GM19328 (cell line): ENCODE measurements at regions not wholly inside any gene's neighbourhood (a gene's known extent, or its start where the extent isn't known, plus 50 kb on each side); places are given as distances from the start of the nearest gene placed in this dataset.
"Not testable (repeated sequence)": the region's sequence is repeated elsewhere in the genome, so short reads cannot be mapped to it uniquely, and the experiment has no call there.

Experiments
- ATAC-seq: cut with Tn5 transposase; IDR thresholded peaks from one replicate; pipeline ENCODE4 v1.9.1; 2021; ENCODE audit warnings: mild to moderate bottlenecking, moderate library complexity; ENCODE audit not compliant: unreplicated experiment

- ATAC-seq, result no peak
Observed at GRCh38 chr7:153701678-153702077, 350.5 kb upstream of the DPP6 start.

GRCh38 chr7:153723892-153724291 lies 328.3 kb upstream of the DPP6 start:
- ATAC-seq, result not testable (repeated sequence)

- ATAC-seq, result not testable (repeated sequence)
Observed at GRCh38 chr7:153731504-153731903, 320.7 kb upstream of the DPP6 start.

- not testable (repeated sequence) for ATAC-seq
Observed at GRCh38 chr7:153743434-153743833, 308.8 kb upstream of the DPP6 start.

GRCh38 chr7:153747969-153748368 lies 304.2 kb upstream of the DPP6 start:
- not testable (repeated sequence) for ATAC-seq

GRCh38 chr7:153748885-153749284 lies 303.3 kb upstream of the DPP6 start:
- not testable (repeated sequence) for ATAC-seq

GRCh38 chr7:153765869-153766268 lies 286.3 kb upstream of the DPP6 start:
- not testable (repeated sequence) for ATAC-seq

GRCh38 chr7:153766926-153767325 lies 285.3 kb upstream of the DPP6 start:
- ATAC-seq, result not testable (repeated sequence)

- ATAC-seq, result no peak
Observed at GRCh38 chr7:153772966-153773365, 279.2 kb upstream of the DPP6 start.

- ATAC-seq, result not testable (repeated sequence)
Observed at GRCh38 chr7:153776940-153777339, 275.3 kb upstream of the DPP6 start.

GRCh38 chr7:153797363-153797762 lies 254.8 kb upstream of the DPP6 start:
- not testable (repeated sequence) for ATAC-seq

- no peak for ATAC-seq
Observed at GRCh38 chr7:153808117-153808516, 244.1 kb upstream of the DPP6 start.

GRCh38 chr7:153829525-153829924 lies 222.7 kb upstream of the DPP6 start:
- no peak for ATAC-seq

- ATAC-seq, result no peak
Observed at GRCh38 chr7:153832160-153832559, 220.0 kb upstream of the DPP6 start.

- ATAC-seq, result no peak
Observed at GRCh38 chr7:153835103-153835502, 217.1 kb upstream of the DPP6 start.

- no peak for ATAC-seq
Observed at GRCh38 chr7:153835712-153836265, 216.4 kb upstream of the DPP6 start.

- ATAC-seq, result no peak
Observed at GRCh38 chr7:153838591-153838990, 213.6 kb upstream of the DPP6 start.

- no peak for ATAC-seq
Observed at GRCh38 chr7:153840861-153841260, 211.3 kb upstream of the DPP6 start.

GRCh38 chr7:153847828-153848227 lies 204.4 kb upstream of the DPP6 start:
- ATAC-seq, result no peak

GRCh38 chr7:153852261-153852660 lies 199.9 kb upstream of the DPP6 start:
- no peak for ATAC-seq

GRCh38 chr7:153858355-153858754 lies 193.8 kb upstream of the DPP6 start:
- no peak for ATAC-seq

GRCh38 chr7:153859239-153859638 lies 193.0 kb upstream of the DPP6 start:
- no peak for ATAC-seq
